GM12878 (cell line): ENCODE measurements at regions not wholly inside any gene's neighbourhood (a gene's known extent, or its start where the extent isn't known, plus 50 kb on each side); places are given as distances from the start of the nearest gene placed in this dataset.

Experiments
- CHD2 ChIP-seq: IDR thresholded peaks from 2 replicates; pipeline ENCODE4 v1.6.1; 2011; ENCODE audit warnings: low read depth, low read length, improper control_type of control experiment, borderline replicate concordance
- ETV6 ChIP-seq, 2 experiments: fragments of 450-650 bp in 1 of 2; IDR thresholded peaks in 1 of 2; conservative IDR thresholded peaks in 1 of 2; 2 replicates each; pipeline ENCODE4 v1.6.1; 2014; ENCODE audit warnings: antibody characterized with exemption in 1 of 2, borderline replicate concordance in 1 of 2, low read depth in 1 of 2, mild to moderate bottlenecking in 1 of 2, moderate library complexity in 1 of 2
- HDGF ChIP-seq: fragments of 450-650 bp; IDR thresholded peaks from 2 replicates; pipeline ENCODE4 v1.6.1; 2016; ENCODE audit warnings: antibody characterized with exemption
- PKNOX1 ChIP-seq: fragments of 450-650 bp; IDR thresholded peaks from 2 replicates; pipeline ENCODE4 v1.6.1; 2016; ENCODE audit warnings: mild to moderate bottlenecking
- POLR2A ChIP-seq: IDR thresholded peaks from 2 replicates; pipeline ENCODE4 v1.6.1; 2011; ENCODE audit warnings: low read depth, mild to moderate bottlenecking, low read length
- POU2F2 ChIP-seq: IDR thresholded peaks from 3 replicates; pipeline ENCODE4 v1.6.1; 2011; ENCODE audit warnings: low read depth, mild to moderate bottlenecking, low read length, borderline replicate concordance
- SREBF1 ChIP-seq: IDR thresholded peaks from 2 replicates; pipeline ENCODE4 v1.6.1; 2012; ENCODE audit warnings: mild to moderate bottlenecking, low read length
- TF ChIP-seq, protein P1 (sequence below): fragments of 450-650 bp; IDR thresholded peaks from 2 replicates; pipeline ENCODE4 v1.6.1; 2017; ENCODE audit warnings: mild to moderate bottlenecking, moderate library complexity
- TF ChIP-seq, protein P2 (sequence below): fragments of 450-650 bp; formaldehyde crosslinking; IDR thresholded peaks from 2 replicates; pipeline ENCODE4 v1.5.0; 2022; ENCODE audit warnings: mild to moderate bottlenecking, missing genetic modification characterization

DNA sequence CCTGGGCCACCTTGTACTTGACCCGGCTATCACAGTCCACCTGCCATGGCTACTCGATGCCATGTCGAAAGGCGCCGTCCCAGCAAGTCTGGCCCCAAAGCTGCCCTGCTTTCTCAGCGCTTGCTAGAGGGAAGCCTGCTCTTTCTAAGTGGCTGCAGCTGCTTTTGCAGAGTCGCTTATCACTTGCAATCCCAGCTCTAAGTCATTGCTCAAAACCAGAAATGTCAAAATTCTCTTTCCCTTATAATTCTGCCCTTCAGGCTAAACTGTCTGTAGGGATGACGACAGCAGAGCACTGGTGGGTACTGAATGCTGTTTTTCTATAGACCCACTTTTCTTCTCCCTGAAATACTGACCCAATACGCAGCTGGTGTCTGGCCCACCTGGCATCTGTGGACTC lies 184.2 kb downstream of the ENGASE start (continued):
- TF ChIP-seq, protein P1, sequence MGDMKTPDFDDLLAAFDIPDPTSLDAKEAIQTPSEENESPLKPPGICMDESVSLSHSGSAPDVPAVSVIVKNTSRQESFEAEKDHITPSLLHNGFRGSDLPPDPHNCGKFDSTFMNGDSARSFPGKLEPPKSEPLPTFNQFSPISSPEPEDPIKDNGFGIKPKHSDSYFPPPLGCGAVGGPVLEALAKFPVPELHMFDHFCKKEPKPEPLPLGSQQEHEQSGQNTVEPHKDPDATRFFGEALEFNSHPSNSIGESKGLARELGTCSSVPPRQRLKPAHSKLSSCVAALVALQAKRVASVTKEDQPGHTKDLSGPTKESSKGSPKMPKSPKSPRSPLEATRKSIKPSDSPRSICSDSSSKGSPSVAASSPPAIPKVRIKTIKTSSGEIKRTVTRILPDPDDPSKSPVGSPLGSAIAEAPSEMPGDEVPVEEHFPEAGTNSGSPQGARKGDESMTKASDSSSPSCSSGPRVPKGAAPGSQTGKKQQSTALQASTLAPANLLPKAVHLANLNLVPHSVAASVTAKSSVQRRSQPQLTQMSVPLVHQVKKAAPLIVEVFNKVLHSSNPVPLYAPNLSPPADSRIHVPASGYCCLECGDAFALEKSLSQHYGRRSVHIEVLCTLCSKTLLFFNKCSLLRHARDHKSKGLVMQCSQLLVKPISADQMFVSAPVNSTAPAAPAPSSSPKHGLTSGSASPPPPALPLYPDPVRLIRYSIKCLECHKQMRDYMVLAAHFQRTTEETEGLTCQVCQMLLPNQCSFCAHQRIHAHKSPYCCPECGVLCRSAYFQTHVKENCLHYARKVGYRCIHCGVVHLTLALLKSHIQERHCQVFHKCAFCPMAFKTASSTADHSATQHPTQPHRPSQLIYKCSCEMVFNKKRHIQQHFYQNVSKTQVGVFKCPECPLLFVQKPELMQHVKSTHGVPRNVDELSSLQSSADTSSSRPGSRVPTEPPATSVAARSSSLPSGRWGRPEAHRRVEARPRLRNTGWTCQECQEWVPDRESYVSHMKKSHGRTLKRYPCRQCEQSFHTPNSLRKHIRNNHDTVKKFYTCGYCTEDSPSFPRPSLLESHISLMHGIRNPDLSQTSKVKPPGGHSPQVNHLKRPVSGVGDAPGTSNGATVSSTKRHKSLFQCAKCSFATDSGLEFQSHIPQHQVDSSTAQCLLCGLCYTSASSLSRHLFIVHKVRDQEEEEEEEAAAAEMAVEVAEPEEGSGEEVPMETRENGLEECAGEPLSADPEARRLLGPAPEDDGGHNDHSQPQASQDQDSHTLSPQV, result no peak
- no peak for TF ChIP-seq CHD2
- TF ChIP-seq PKNOX1, result no peak
- no peak for TF ChIP-seq SREBF1
- TF ChIP-seq ETV6 (conservative IDR thresholded peaks at IDR 0.05 in 1 of 2, IDR thresholded peaks at IDR 0.05 in 1 of 2; ENCODE audit: borderline replicate concordance in 1 of 2, low read depth in 1 of 2), result no peak
- TF ChIP-seq HDGF, result no peak
- no peak for TF ChIP-seq POLR2A
- no peak for TF ChIP-seq POU2F2
- TF ChIP-seq, protein P2, sequence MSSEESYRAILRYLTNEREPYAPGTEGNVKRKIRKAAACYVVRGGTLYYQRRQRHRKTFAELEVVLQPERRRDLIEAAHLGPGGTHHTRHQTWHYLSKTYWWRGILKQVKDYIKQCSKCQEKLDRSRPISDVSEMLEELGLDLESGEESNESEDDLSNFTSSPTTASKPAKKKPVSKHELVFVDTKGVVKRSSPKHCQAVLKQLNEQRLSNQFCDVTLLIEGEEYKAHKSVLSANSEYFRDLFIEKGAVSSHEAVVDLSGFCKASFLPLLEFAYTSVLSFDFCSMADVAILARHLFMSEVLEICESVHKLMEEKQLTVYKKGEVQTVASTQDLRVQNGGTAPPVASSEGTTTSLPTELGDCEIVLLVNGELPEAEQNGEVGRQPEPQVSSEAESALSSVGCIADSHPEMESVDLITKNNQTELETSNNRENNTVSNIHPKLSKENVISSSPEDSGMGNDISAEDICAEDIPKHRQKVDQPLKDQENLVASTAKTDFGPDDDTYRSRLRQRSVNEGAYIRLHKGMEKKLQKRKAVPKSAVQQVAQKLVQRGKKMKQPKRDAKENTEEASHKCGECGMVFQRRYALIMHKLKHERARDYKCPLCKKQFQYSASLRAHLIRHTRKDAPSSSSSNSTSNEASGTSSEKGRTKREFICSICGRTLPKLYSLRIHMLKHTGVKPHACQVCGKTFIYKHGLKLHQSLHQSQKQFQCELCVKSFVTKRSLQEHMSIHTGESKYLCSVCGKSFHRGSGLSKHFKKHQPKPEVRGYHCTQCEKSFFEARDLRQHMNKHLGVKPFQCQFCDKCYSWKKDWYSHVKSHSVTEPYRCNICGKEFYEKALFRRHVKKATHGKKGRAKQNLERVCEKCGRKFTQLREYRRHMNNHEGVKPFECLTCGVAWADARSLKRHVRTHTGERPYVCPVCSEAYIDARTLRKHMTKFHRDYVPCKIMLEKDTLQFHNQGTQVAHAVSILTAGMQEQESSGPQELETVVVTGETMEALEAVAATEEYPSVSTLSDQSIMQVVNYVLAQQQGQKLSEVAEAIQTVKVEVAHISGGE (CRISPR knock-in tag), result no peak
- TF ChIP-seq, all 136 proteins: peak for 0
